GM23248 (cell line): ENCODE measurements at regions not wholly inside any gene's neighbourhood (a gene's known extent, or its start where the extent isn't known, plus 50 kb on each side); places are given as distances from the start of the nearest gene placed in this dataset.

ENCODE experiments used
- EZH2 ChIP-seq: fragments of 200-600 bp; sonication (generic); IDR thresholded peaks from 2 replicates; pipeline ENCODE4 v1.6.1; 2018; ENCODE audit warnings: antibody characterized with exemption, mild to moderate bottlenecking; ENCODE audit not compliant: insufficient read depth, poor library complexity, severe bottlenecking
- EZH2phosphoT487 ChIP-seq: fragments of 200-600 bp; sonication (generic); IDR thresholded peaks from 2 replicates; pipeline ENCODE4 v1.6.1; 2018; ENCODE audit warnings: antibody characterized with exemption, moderate library complexity, mild to moderate bottlenecking, low read depth; ENCODE audit not compliant: insufficient read depth

- TF ChIP-seq EZH2: no peak
- no peak for TF ChIP-seq EZH2phosphoT487
These were observed 393.6 kb upstream of the IZUMO3 start for GRCh38 chr9:24939109-24939850.
